Ovary (tissue), 3 donors: ENCODE measurements at regions not wholly inside any gene's neighbourhood (a gene's known extent, or its start where the extent isn't known, plus 50 kb on each side); places are given as distances from the start of the nearest gene placed in this dataset.

Experiments
- EP300 ChIP-seq: sonication (generic); formaldehyde crosslinking; IDR thresholded peaks from one replicate; pipeline ENCODE4 v1.6.1; 2017; ENCODE audit warnings: antibody characterized with exemption
- POLR2A ChIP-seq: fragments of 450-650 bp; IDR thresholded peaks from one replicate; pipeline ENCODE4 v1.6.1; 2017; ENCODE audit warnings: antibody characterized with exemption, mild to moderate bottlenecking, moderate library complexity
- TF ChIP-seq, protein P1 (sequence below), 3 donors: fragments of 450-650 bp in 2 of 3; fragments of 200-600 bp in 1 of 3; IDR thresholded peaks; one replicate each; pipeline versions ENCODE4 v1.5.1 to v1.8.0; 2016 to 2022; ENCODE audit warnings: antibody characterized with exemption in 3 of 3, mild to moderate bottlenecking in 1 of 3
- donor health status: DM: no; HTN: no; CAD: no.

DNA sequence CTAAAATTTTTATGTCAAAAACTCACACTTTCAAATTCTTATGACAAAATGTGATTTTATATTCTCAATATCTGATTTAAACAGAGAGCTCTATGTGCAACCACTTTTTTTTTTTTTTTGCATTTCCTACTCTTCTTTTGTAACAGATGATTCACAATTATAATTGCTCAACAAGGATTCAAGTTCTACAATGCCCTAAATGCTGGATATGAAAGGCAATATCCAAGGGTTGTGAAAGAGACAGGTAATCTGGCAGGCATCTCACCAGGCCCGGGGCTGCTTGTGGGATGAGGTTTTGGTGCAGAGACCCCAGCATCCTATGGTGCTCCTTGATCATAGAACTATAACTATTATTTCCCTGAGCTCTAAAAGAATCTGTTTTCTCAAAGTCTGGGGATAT, 363.6 kb upstream of the NBEA start:
- TF ChIP-seq POLR2A: no peak
- TF ChIP-seq, protein P1, sequence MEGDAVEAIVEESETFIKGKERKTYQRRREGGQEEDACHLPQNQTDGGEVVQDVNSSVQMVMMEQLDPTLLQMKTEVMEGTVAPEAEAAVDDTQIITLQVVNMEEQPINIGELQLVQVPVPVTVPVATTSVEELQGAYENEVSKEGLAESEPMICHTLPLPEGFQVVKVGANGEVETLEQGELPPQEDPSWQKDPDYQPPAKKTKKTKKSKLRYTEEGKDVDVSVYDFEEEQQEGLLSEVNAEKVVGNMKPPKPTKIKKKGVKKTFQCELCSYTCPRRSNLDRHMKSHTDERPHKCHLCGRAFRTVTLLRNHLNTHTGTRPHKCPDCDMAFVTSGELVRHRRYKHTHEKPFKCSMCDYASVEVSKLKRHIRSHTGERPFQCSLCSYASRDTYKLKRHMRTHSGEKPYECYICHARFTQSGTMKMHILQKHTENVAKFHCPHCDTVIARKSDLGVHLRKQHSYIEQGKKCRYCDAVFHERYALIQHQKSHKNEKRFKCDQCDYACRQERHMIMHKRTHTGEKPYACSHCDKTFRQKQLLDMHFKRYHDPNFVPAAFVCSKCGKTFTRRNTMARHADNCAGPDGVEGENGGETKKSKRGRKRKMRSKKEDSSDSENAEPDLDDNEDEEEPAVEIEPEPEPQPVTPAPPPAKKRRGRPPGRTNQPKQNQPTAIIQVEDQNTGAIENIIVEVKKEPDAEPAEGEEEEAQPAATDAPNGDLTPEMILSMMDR (IDR thresholded peaks at IDR 0.05): no peak
- no peak for TF ChIP-seq EP300
